ENCODE measurements at regions not wholly inside any gene's neighbourhood (a gene's known extent, or its start where the extent isn't known, plus 50 kb on each side); places are given as distances from the start of the nearest gene placed in this dataset.

- no peak for DNase-seq (ENCODE audit: low read depth)
- in situ Hi-C loops (cut with HindIII; ENCODE audit: low sequenced_read_pairs), result no loop called here
- no peak for TF ChIP-seq CTCF (IDR thresholded peaks at IDR 0.05; ENCODE audit: low read depth, low read length, missing control alignments)
Measured at GRCh38 chr16:85162478-85163277, 50.4 kb upstream of the CIBAR2 start.

GRCh38 chr16:85163278-85164112 lies 51.2 kb upstream of the CIBAR2 start:
- TF ChIP-seq CTCF (IDR thresholded peaks at IDR 0.05; ENCODE audit: low read depth, low read length, missing control alignments), result no peak
- in situ Hi-C loops (cut with HindIII; ENCODE audit: low sequenced_read_pairs), result no loop called here
- no peak overlapping the region for H3K4me3 ChIP-seq (ENCODE audit: low read depth, low read length)
- DNase-seq (ENCODE audit: low read depth), result no peak

More at GRCh38 chr16:85162478-85163277, 50.4 kb upstream of the CIBAR2 start:
- no peak overlapping the region for H3K4me3 ChIP-seq (ENCODE audit: low read depth, low read length)

- TF ChIP-seq CTCF (IDR thresholded peaks at IDR 0.05; ENCODE audit: low read depth, low read length, missing control alignments), result no peak
- DNase-seq (ENCODE audit: low read depth), result no peak
- in situ Hi-C loops (cut with HindIII; ENCODE audit: low sequenced_read_pairs), result no loop called here
- no peak overlapping the region for H3K4me3 ChIP-seq (ENCODE audit: low read depth, low read length)
Measured at GRCh38 chr16:85164431-85164830, 52.2 kb upstream of the CIBAR2 start.

- DNase-seq (ENCODE audit: low read depth), result no peak
- in situ Hi-C loops (cut with HindIII; ENCODE audit: low sequenced_read_pairs), result no loop called here
- TF ChIP-seq CTCF (IDR thresholded peaks at IDR 0.05; ENCODE audit: low read depth, low read length, missing control alignments), result no peak
- H3K4me3 ChIP-seq (ENCODE audit: low read depth, low read length), result no peak overlapping the region
Measured at GRCh38 chr16:85164838-85165516, 52.7 kb upstream of the CIBAR2 start.

- TF ChIP-seq CTCF (IDR thresholded peaks at IDR 0.05; ENCODE audit: low read depth, low read length, missing control alignments), result no peak
- in situ Hi-C loops (cut with HindIII; ENCODE audit: low sequenced_read_pairs), result no loop called here
- no peak for DNase-seq (ENCODE audit: low read depth)
- no peak overlapping the region for H3K4me3 ChIP-seq (ENCODE audit: low read depth, low read length)
Measured at GRCh38 chr16:85165781-85166180, 53.5 kb upstream of the CIBAR2 start.

GRCh38 chr16:85166281-85166680 lies 54.0 kb upstream of the CIBAR2 start:
- H3K4me3 ChIP-seq (ENCODE audit: low read depth, low read length), result no peak overlapping the region
- no peak for TF ChIP-seq CTCF (IDR thresholded peaks at IDR 0.05; ENCODE audit: low read depth, low read length, missing control alignments)
- in situ Hi-C loops (cut with HindIII; ENCODE audit: low sequenced_read_pairs), result no loop called here
- no peak for DNase-seq (ENCODE audit: low read depth)
